GM18951 (cell line): ENCODE measurements at regions not wholly inside any gene's neighbourhood (a gene's known extent, or its start where the extent isn't known, plus 50 kb on each side); places are given as distances from the start of the nearest gene placed in this dataset.

Source experiments
- POLR2A ChIP-seq: IDR thresholded peaks from 4 replicates; pipeline ENCODE4 v1.6.1; 2011; ENCODE audit warnings: mild to moderate bottlenecking; ENCODE audit not compliant: insufficient read length, insufficient read depth; ENCODE audit errors: extremely low read depth
- in situ Hi-C: fragments of 300-500 bp; cut with MboI; formaldehyde crosslinking; loops from one replicate; pipeline ENCODE4 v1.12.0; 2022; ENCODE audit warnings: low sequenced_read_pairs, mixed read lengths, inconsistent platforms; ENCODE audit not compliant: unreplicated experiment

- TF ChIP-seq POLR2A: no peak
- in situ Hi-C loops: no loop called here
These were observed 1230.7 kb upstream of the NCAM2 start for GRCh38 chr21:19767546-19767945.

- in situ Hi-C loops: no loop called here
- no peak for TF ChIP-seq POLR2A
These were observed 1226.3 kb upstream of the NCAM2 start for GRCh38 chr21:19771881-19772280.

GRCh38 chr21:19776076-19776475, 1222.1 kb upstream of the NCAM2 start:
- no peak for TF ChIP-seq POLR2A
- in situ Hi-C loops: no loop called here

GRCh38 chr21:19781881-19782652, 1216.1 kb upstream of the NCAM2 start:
- TF ChIP-seq POLR2A: no peak
- in situ Hi-C loops: no loop called here

- no peak for TF ChIP-seq POLR2A
- in situ Hi-C loops: no loop called here
These were observed 1212.3 kb upstream of the NCAM2 start for GRCh38 chr21:19785941-19786340.

- no peak for TF ChIP-seq POLR2A
- in situ Hi-C loops: no loop called here
These were observed 1206.2 kb upstream of the NCAM2 start for GRCh38 chr21:19792004-19792403.

- no peak for TF ChIP-seq POLR2A
- in situ Hi-C loops: no loop called here
These were observed 1191.0 kb upstream of the NCAM2 start for GRCh38 chr21:19807201-19807600.

GRCh38 chr21:19810779-19811178, 1187.4 kb upstream of the NCAM2 start:
- TF ChIP-seq POLR2A: no peak
- in situ Hi-C loops: no loop called here

- in situ Hi-C loops: no loop called here
- no peak for TF ChIP-seq POLR2A
These were observed 1167.8 kb upstream of the NCAM2 start for GRCh38 chr21:19830446-19830845.

GRCh38 chr21:19832551-19832950, 1165.7 kb upstream of the NCAM2 start:
- in situ Hi-C loops: no loop called here
- TF ChIP-seq POLR2A: no peak

GRCh38 chr21:19833082-19833481, 1165.1 kb upstream of the NCAM2 start:
- in situ Hi-C loops: no loop called here
- no peak for TF ChIP-seq POLR2A

GRCh38 chr21:19842601-19843000, 1155.6 kb upstream of the NCAM2 start:
- in situ Hi-C loops: no loop called here
- no peak for TF ChIP-seq POLR2A

GRCh38 chr21:19844334-19844733, 1153.9 kb upstream of the NCAM2 start:
- in situ Hi-C loops: no loop called here
- no peak for TF ChIP-seq POLR2A

- in situ Hi-C loops: no loop called here
- TF ChIP-seq POLR2A: no peak
These were observed 1148.1 kb upstream of the NCAM2 start for GRCh38 chr21:19850157-19850556.
